Neuronal stem cell (in vitro differentiated cells): ENCODE measurements at regions not wholly inside any gene's neighbourhood (a gene's known extent, or its start where the extent isn't known, plus 50 kb on each side); places are given as distances from the start of the nearest gene placed in this dataset.

Source experiments
- DNase-seq: peaks from one replicate; pipeline ENCODE4 v3.0.0-alpha.2; 2013; ENCODE audit warnings: low spot score
- H2AFZ ChIP-seq: one replicate; pipeline ENCODE4 v1.6.1; 2013; ENCODE audit warnings: mild to moderate bottlenecking, low read length, inconsistent platforms
- H2AK5ac ChIP-seq: 2 replicates; pipeline ENCODE4 v1.6.1; 2013; ENCODE audit warnings: low read depth, mild to moderate bottlenecking, inconsistent platforms, low read length, moderate library complexity, mixed read lengths
- H2BK120ac ChIP-seq: 2 replicates; pipeline ENCODE4 v1.6.1; 2013; ENCODE audit warnings: low read depth, mild to moderate bottlenecking, inconsistent platforms, low read length, moderate library complexity, mixed read lengths
- H2BK12ac ChIP-seq: one replicate; pipeline ENCODE4 v1.6.1; 2013; ENCODE audit warnings: low read length, inconsistent platforms
- H2BK15ac ChIP-seq: 2 replicates; pipeline ENCODE4 v1.6.1; 2013; ENCODE audit warnings: mild to moderate bottlenecking, low read length, inconsistent platforms, mixed read lengths
- H2BK5ac ChIP-seq: one replicate; pipeline ENCODE4 v1.6.1; 2013; ENCODE audit warnings: inconsistent platforms, mild to moderate bottlenecking, low read length, moderate library complexity
- H3K14ac ChIP-seq: one replicate; pipeline ENCODE4 v1.6.1; 2013; ENCODE audit warnings: low read length, inconsistent platforms
- H3K18ac ChIP-seq: 2 replicates; pipeline ENCODE4 v1.6.1; 2013; ENCODE audit warnings: low read length, inconsistent platforms
- H3K23ac ChIP-seq: 2 replicates; pipeline ENCODE4 v1.6.1; 2013; ENCODE audit warnings: low read depth, mild to moderate bottlenecking, mixed read lengths, low read length, inconsistent platforms; ENCODE audit not compliant: poor library complexity
- H3K27ac ChIP-seq: replicated peaks from 3 replicates; pipeline ENCODE4 v1.5.1; 2013; ENCODE audit warnings: low read length, inconsistent platforms
- H3K27me3 ChIP-seq, 3 experiments: 2 replicates each; pipeline ENCODE4 v1.6.1; 2013; ENCODE audit warnings: low read length in 3 of 3, mild to moderate bottlenecking in 2 of 3, inconsistent platforms in 1 of 3, low read depth in 1 of 3, mixed read lengths in 1 of 3, moderate library complexity in 1 of 3; ENCODE audit not compliant: control insufficient read depth in 3 of 3, insufficient read depth in 3 of 3
- H3K36me3 ChIP-seq, 2 donors: replicated peaks in 1 of 2; 2 replicates each; pipeline ENCODE4 v1.6.1; 2013; ENCODE audit warnings: low read length in 2 of 2; ENCODE audit not compliant: control insufficient read depth in 2 of 2, insufficient read depth in 2 of 2
- H3K4ac ChIP-seq: 2 replicates; pipeline ENCODE4 v1.6.1; 2013; ENCODE audit warnings: inconsistent platforms, mild to moderate bottlenecking, low read length, moderate library complexity
- H3K4me1 ChIP-seq, 2 donors: 1 replicate in 1 of 2; 2 replicates in 1 of 2; pipeline ENCODE4 v1.6.1; 2013; ENCODE audit warnings: low read length in 2 of 2, low read depth in 1 of 2; ENCODE audit not compliant: control insufficient read depth in 2 of 2, insufficient read depth in 1 of 2
- H3K4me2 ChIP-seq: one replicate; pipeline ENCODE4 v1.6.1; 2013; ENCODE audit warnings: mild to moderate bottlenecking, low read length, inconsistent platforms; ENCODE audit not compliant: insufficient read depth, poor library complexity, severe bottlenecking
- H3K4me3 ChIP-seq, 2 donors: 2 replicates each; pipeline ENCODE4 v1.5.1; 2013; ENCODE audit warnings: low read length in 2 of 2, mild to moderate bottlenecking in 2 of 2, inconsistent platforms in 1 of 2, moderate library complexity in 1 of 2
- H3K79me1 ChIP-seq: one replicate; pipeline ENCODE4 v1.6.1; 2013; ENCODE audit warnings: low read depth, mild to moderate bottlenecking, inconsistent platforms, low read length, moderate library complexity
- H3K9ac ChIP-seq: one replicate; pipeline ENCODE4 v1.6.1; 2013; ENCODE audit warnings: mild to moderate bottlenecking, low read depth, low read length, inconsistent platforms; ENCODE audit not compliant: poor library complexity
- H3K9me3 ChIP-seq, 2 donors: replicated peaks in 1 of 2; 2 replicates each; pipeline versions ENCODE3 to v1.6.1; 2013; ENCODE audit warnings: low read length in 2 of 2, mild to moderate bottlenecking in 2 of 2, inconsistent platforms in 1 of 2, low read depth in 1 of 2, mixed read lengths in 1 of 2, moderate library complexity in 1 of 2; ENCODE audit not compliant: control insufficient read depth in 2 of 2, insufficient read depth in 1 of 2
- H4K8ac ChIP-seq: one replicate; pipeline ENCODE4 v1.6.1; 2013; ENCODE audit warnings: low read depth, mild to moderate bottlenecking, inconsistent platforms, low read length, moderate library complexity
- H4K91ac ChIP-seq: one replicate; pipeline ENCODE4 v1.6.1; 2013; ENCODE audit warnings: low read length, low read depth, mild to moderate bottlenecking, inconsistent platforms; ENCODE audit not compliant: poor library complexity
- WGBS, 2 donors: extraction: QIAGEN DNeasy Blood & Tissue Kit; methylation state at CpG; one replicate each; pipeline ENCODE4 v1.1.7; 2013; ENCODE audit warnings: missing lambda C conversion rate in 2 of 2, mixed read lengths in 1 of 2; ENCODE audit not compliant: insufficient read length in 2 of 2, insufficient replicate concordance in 1 of 2; ENCODE audit errors: extremely low coverage in 2 of 2; 5-methylcytosine and 5-hydroxymethylcytosine counted together

DNA sequence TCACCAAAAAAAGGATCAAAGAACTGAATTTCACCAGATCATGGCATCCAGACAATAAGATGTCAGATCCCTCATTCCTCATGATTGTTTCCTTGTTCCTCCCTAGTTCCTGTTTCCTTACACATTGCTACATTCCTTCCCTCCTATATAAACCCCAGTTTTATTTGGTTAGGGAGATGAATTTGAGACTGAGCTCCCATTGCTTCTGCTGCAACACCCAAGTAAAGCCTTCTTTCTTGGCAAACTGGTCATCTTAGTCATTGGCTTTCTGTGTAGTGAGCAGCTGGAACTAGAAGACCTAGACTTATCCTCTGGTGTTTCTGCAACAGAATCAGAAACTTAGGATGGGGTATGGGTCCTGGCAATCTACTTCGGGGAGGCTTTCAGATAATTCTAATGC lies 217.9 kb downstream of the NOVA1 start:
- Histone ChIP-seq H3K18ac (no peak overlapping the region), H2BK5ac (no peak overlapping the region), H3K9me3 (peaks cover 0 to 9% of the 10 kb centered on the region in 2 donors), H2BK120ac (no peak overlapping the region), H3K36me3 (no peaks in the 10 kb centered on the region), H3K23ac (no peak overlapping the region), H2AFZ (no peak overlapping the region), H2BK15ac (no peak overlapping the region), H3K9ac (no peak overlapping the region), H3K14ac (no peak overlapping the region), H3K4me3 (no peak overlapping the region), H2BK12ac (no peak overlapping the region), H2AK5ac (no peak overlapping the region), H3K79me1 (no peaks in the 10 kb centered on the region), H3K4ac (no peak overlapping the region), H3K27ac (no peak overlapping the region), H4K8ac (no peak overlapping the region), H3K4me1 (no peaks in the 10 kb centered on the region), H3K4me2 (no peak overlapping the region), H4K91ac (no peak overlapping the region), H3K27me3 (no peaks in the 10 kb centered on the region)
- WGBS, 2 donors: no CpG with 5 or more reads among the region's 1 CpG
- DNase-seq: no peak

DNA sequence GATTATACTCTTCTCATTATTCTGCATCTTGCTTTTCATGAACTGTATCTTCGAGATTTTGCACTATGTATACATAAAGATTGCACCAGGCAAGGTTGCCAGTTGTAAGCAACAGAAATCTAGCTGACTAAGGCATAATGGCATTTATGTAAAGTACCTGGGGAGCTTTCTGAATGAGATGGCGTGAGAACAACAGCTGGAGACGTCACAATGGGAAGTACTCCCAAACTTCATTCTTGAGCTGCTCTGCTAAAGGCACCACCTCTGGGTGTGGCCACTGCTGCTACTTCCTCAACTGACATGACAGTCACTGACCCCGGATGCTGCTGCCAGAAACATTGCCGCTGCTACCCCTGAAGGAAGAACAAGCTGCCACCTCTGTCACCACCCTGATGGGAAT lies 220.7 kb downstream of the NOVA1 start:
- no peak overlapping the region for H3K9ac ChIP-seq
- WGBS, 2 donors: no CpG with 5 or more reads among the region's 5 CpGs

DNA sequence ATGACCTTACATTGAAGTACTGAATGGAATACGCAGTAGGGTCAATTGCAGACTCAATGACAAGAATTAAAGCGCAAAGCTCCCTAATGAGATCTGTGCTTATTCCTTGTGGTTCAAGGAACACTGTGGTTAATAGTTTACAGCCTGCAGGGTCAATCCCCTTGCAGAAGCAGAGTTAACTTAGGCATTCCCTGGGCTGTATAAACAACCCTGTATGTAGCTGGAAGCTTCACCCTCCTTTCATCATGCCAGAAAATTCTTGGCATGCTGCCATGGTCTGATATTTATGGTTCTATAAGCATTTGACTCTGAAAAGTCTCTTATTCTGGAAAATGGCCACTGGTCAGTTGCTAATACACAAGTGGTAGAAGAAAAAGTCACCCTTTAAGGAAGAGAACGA lies 227.7 kb downstream of the NOVA1 start:
- H3K9me3 ChIP-seq: no peaks in the 10 kb centered on the region
- no peak overlapping the region for H3K14ac ChIP-seq
- H4K8ac ChIP-seq: no peak overlapping the region
- no peak overlapping the region for H2BK120ac ChIP-seq
- no peaks in the 10 kb centered on the region for H3K36me3 ChIP-seq
- no peaks in the 10 kb centered on the region for H3K27me3 ChIP-seq
- WGBS, 2 donors: no CpG with 5 or more reads among the region's 3 CpGs
- H2AK5ac ChIP-seq: no peak overlapping the region
- H2BK15ac ChIP-seq: no peak overlapping the region
- no peak overlapping the region for H3K18ac ChIP-seq
- DNase-seq: no peak
- H4K91ac ChIP-seq: no peak overlapping the region
- no peak overlapping the region for H2BK5ac ChIP-seq
- no peak overlapping the region for H3K4me3 ChIP-seq
- no peaks in the 10 kb centered on the region for H3K79me1 ChIP-seq
- H3K4ac ChIP-seq: no peak overlapping the region
- no peak overlapping the region for H3K23ac ChIP-seq
- H3K27ac ChIP-seq: no peak overlapping the region
- no peak overlapping the region for H3K4me2 ChIP-seq
- no peak overlapping the region for H2AFZ ChIP-seq
- H2BK12ac ChIP-seq: no peak overlapping the region
- H3K9ac ChIP-seq: no peak overlapping the region
- H3K4me1 ChIP-seq: no peaks in the 10 kb centered on the region

More for the DNA sequence above, 220.7 kb downstream of the NOVA1 start:
- no peak overlapping the region for H4K8ac ChIP-seq
- no peak overlapping the region for H2AFZ ChIP-seq
- H3K4me2 ChIP-seq: no peak overlapping the region
- H3K27ac ChIP-seq: no peak overlapping the region
- DNase-seq: no peak
- H3K27me3 ChIP-seq: no peaks in the 10 kb centered on the region
- no peak overlapping the region for H3K23ac ChIP-seq
- peaks cover 0 to 9% of the 10 kb centered on the region in 2 donors for H3K9me3 ChIP-seq
- H3K36me3 ChIP-seq: no peaks in the 10 kb centered on the region
- H3K18ac ChIP-seq: no peak overlapping the region
- H3K14ac ChIP-seq: no peak overlapping the region
- H2BK15ac ChIP-seq: no peak overlapping the region
- H2BK120ac ChIP-seq: no peak overlapping the region
- no peak overlapping the region for H2BK12ac ChIP-seq
- no peaks in the 10 kb centered on the region for H3K4me1 ChIP-seq
- H3K4me3 ChIP-seq: no peak overlapping the region
- no peak overlapping the region for H3K4ac ChIP-seq
- H2BK5ac ChIP-seq: no peak overlapping the region
- no peaks in the 10 kb centered on the region for H3K79me1 ChIP-seq
- no peak overlapping the region for H4K91ac ChIP-seq
- H2AK5ac ChIP-seq: no peak overlapping the region

DNA sequence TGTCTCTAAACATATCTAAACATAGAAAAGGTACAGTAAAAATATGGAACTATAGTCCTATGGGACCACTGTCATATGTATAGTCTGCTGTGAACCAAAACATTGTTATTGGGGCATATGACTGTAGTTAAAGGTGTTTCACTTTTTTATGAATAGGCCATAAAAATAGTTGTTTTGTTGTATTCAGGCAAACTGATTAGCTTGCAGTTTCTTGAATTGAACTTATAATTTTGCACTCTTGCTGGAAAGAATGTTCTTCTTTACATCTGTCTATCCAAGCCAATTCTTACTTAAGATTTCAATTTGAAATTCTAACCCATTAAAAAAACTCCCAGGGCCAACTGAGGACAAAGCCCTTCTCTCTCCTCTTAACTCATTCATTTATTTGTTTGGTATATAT lies 234.1 kb downstream of the NOVA1 start:
- no peak overlapping the region for H2BK5ac ChIP-seq
- H2AK5ac ChIP-seq: no peak overlapping the region
- H3K79me1 ChIP-seq: no peaks in the 10 kb centered on the region
- DNase-seq: no peak
- H3K36me3 ChIP-seq: no peaks in the 10 kb centered on the region
- H3K18ac ChIP-seq: no peak overlapping the region
- H3K4me2 ChIP-seq: no peak overlapping the region
- H3K9ac ChIP-seq: no peak overlapping the region
- no peak overlapping the region for H4K8ac ChIP-seq
- no peak overlapping the region for H3K14ac ChIP-seq
- H3K27me3 ChIP-seq: no peaks in the 10 kb centered on the region
- H2BK15ac ChIP-seq: no peak overlapping the region
- no peak overlapping the region for H2BK12ac ChIP-seq
- H3K4ac ChIP-seq: no peak overlapping the region
- H2BK120ac ChIP-seq: no peak overlapping the region
- H2AFZ ChIP-seq: no peak overlapping the region
- no peak overlapping the region for H4K91ac ChIP-seq
- no peak overlapping the region for H3K4me3 ChIP-seq
- H3K27ac ChIP-seq: no peak overlapping the region
- no peaks in the 10 kb centered on the region for H3K4me1 ChIP-seq
- H3K23ac ChIP-seq: no peak overlapping the region
- no peaks in the 10 kb centered on the region for H3K9me3 ChIP-seq
